ENCODE measurements at regions not wholly inside any gene's neighbourhood (a gene's known extent, or its start where the extent isn't known, plus 50 kb on each side); places are given as distances from the start of the nearest gene placed in this dataset.
"Not testable (repeated sequence)": the region's sequence is repeated elsewhere in the genome, so short reads cannot be mapped to it uniquely, and the experiment has no call there.

DNA sequence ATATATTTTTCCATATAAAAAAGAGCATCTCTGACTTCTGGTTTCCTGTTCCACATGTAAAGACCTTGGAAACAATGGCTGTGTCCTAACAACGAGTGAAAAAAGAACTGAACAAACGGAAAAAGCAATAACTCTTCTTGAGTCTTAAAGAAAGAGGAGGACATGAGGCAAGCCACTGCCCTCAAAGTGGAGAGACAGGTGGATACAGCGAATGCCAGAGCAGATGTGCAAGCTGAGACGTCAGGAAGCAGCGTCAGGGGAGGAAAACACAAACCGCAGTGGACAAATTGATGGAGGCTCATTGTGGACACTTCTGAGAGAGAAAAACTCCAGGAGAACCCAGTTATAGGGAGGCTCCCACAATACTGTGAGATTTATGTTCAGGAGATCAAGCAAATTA is 208.0 kb upstream of the MME start:
- TF ChIP-seq, protein P1, sequence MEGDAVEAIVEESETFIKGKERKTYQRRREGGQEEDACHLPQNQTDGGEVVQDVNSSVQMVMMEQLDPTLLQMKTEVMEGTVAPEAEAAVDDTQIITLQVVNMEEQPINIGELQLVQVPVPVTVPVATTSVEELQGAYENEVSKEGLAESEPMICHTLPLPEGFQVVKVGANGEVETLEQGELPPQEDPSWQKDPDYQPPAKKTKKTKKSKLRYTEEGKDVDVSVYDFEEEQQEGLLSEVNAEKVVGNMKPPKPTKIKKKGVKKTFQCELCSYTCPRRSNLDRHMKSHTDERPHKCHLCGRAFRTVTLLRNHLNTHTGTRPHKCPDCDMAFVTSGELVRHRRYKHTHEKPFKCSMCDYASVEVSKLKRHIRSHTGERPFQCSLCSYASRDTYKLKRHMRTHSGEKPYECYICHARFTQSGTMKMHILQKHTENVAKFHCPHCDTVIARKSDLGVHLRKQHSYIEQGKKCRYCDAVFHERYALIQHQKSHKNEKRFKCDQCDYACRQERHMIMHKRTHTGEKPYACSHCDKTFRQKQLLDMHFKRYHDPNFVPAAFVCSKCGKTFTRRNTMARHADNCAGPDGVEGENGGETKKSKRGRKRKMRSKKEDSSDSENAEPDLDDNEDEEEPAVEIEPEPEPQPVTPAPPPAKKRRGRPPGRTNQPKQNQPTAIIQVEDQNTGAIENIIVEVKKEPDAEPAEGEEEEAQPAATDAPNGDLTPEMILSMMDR (IDR thresholded peaks at IDR 0.05; ENCODE audit: control extremely low read depth, extremely low read depth, low read depth, missing control alignments), result no peak
- CTCF ChIA-PET, result interaction anchor here (2.5 kb wide), 1 partner anchor 13 kb away, joined by 7 read pairs; no protein-coding TSS in a partner anchor
- DNase-seq (ENCODE audit: extremely low spot score), result no peak
- POLR2A ChIA-PET, result no interaction called here

GRCh38 chr3:154864947-154865346 is 215.2 kb upstream of the MME start:
- POLR2A ChIA-PET, result no interaction called here
- CTCF ChIA-PET, result no interaction called here
- TF ChIP-seq, protein P1 (IDR thresholded peaks at IDR 0.05; ENCODE audit: control extremely low read depth, extremely low read depth, low read depth, missing control alignments), result no peak
- no peak for DNase-seq (ENCODE audit: extremely low spot score)

- ChIA-PET CTCF (interaction anchor here (1.0 to 1.1 kb wide), 3 partner anchors 20 to 81 kb away, joined by 3 read pairs; no protein-coding TSS in a partner anchor), POLR2A (interaction anchor here (0.6 kb wide), 1 partner anchor 540 kb away, joined by 3 read pairs; no protein-coding TSS in a partner anchor)
- DNase-seq (ENCODE audit: extremely low spot score), result no peak
- TF ChIP-seq, protein P1 (IDR thresholded peaks at IDR 0.05; ENCODE audit: control extremely low read depth, extremely low read depth, low read depth, missing control alignments), result no peak
These were observed 217.9 kb upstream of the MME start for GRCh38 chr3:154862265-154862664.

DNA sequence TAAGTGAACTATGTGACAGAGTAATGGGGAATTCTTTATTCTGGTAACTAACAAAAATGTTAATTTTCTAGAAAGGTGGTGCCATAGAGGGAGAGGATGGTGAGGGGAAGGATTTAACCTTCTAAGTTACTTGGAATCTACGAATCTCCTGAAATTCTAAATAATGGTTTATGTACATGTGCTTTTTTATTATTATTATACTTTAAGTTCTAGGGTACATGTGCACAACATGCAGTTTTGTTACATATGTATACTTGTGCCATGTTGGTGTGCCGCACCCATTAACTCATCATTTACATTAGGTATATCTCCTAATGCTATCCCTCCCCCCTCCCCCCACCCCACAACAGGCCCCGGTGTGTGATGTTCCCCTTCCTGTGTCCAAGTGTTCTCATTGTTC is 227.1 kb upstream of the MME start:
- CTCF ChIA-PET; DNase-seq (ENCODE audit: extremely low spot score); POLR2A ChIA-PET: not testable (repeated sequence)

- CTCF ChIA-PET, result no interaction called here
- POLR2A ChIA-PET, result no interaction called here
- TF ChIP-seq, protein P1 (IDR thresholded peaks at IDR 0.05; ENCODE audit: control extremely low read depth, extremely low read depth, low read depth, missing control alignments), result no peak
- DNase-seq (ENCODE audit: extremely low spot score), result no peak
These were observed 227.6 kb upstream of the MME start for GRCh38 chr3:154852515-154852914.

DNA sequence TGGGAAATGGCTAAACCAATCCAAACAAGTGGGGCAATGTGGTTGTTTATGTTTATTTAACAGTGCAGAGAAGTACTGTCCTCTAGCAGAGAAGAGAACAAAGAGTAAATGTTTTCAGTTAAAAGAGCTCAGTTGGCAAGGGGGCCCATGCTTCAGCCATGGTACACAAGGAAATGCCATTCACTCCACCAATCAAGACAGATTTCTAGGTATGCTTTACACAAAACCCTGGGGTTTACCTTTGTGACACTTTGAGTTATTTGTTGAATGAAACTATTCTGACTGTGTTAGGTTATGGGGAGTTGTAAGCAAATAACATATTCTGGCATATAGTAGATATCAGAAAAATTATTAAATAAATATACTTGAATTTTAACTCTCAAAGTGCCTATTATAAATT is 228.5 kb upstream of the MME start:
- POLR2A ChIA-PET, result no interaction called here
- DNase-seq (ENCODE audit: extremely low spot score), result no peak
- TF ChIP-seq, protein P1 (IDR thresholded peaks at IDR 0.05; ENCODE audit: control extremely low read depth, extremely low read depth, low read depth, missing control alignments), result no peak
- CTCF ChIA-PET, result interaction anchor here (0.9 kb wide), 1 partner anchor 9 kb away, joined by 3 read pairs; no protein-coding TSS in a partner anchor

DNA sequence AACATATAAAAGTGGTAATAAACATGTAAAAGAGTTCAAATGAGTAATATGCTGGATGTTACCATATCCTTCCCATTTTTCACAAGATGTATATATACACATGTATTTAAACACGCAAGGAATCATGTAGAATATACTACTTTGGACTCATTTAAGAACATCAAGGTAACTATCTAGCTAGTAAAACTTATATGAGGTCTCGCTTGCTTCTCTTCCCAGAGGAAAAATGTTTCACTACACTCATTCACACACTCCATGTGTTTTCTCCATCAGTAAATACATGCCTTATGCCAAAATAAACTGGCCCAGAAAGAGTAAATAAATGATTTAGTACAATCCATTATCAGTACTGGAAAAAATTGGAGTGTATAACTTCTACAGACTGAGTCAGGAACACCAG is 229.2 kb upstream of the MME start:
- DNase-seq (ENCODE audit: extremely low spot score), result no peak
- TF ChIP-seq, protein P1 (IDR thresholded peaks at IDR 0.05; ENCODE audit: control extremely low read depth, extremely low read depth, low read depth, missing control alignments), result no peak
- POLR2A ChIA-PET, result no interaction called here
- CTCF ChIA-PET, result no interaction called here

Data from GM10248 (cell line).